Mucosa of descending colon (tissue), 3 donors: ENCODE measurements at regions not wholly inside any gene's neighbourhood (a gene's known extent, or its start where the extent isn't known, plus 50 kb on each side); places are given as distances from the start of the nearest gene placed in this dataset.

Source experiments
- ATAC-seq: fragments of 200-7000 bp; cut with Tn5 transposase; one replicate; pipeline ENCODE4 v1.9.1; 2020; ENCODE audit warnings: mild to moderate bottlenecking, moderate library complexity
- DNase-seq, 3 donors: peaks; one replicate each; pipeline ENCODE4 v3.0.0-alpha.2; 2020
- H3K36me3 ChIP-seq: fragments of 200-600 bp; one replicate; pipeline ENCODE4 v1.8.0; 2021; ENCODE audit warnings: low read depth, mild to moderate bottlenecking
- H3K4me1 ChIP-seq: fragments of 200-600 bp; one replicate; pipeline ENCODE4 v1.8.0; 2021; ENCODE audit warnings: low read depth, mild to moderate bottlenecking
- H3K4me3 ChIP-seq: fragments of 200-600 bp; one replicate; pipeline ENCODE4 v1.8.0; 2021; ENCODE audit warnings: mild to moderate bottlenecking
- H3K9me3 ChIP-seq: fragments of 200-600 bp; one replicate; pipeline ENCODE4 v1.8.0; 2021; ENCODE audit warnings: mild to moderate bottlenecking
- CTCF ChIP-seq: fragments of 200-600 bp; IDR thresholded peaks from one replicate; pipeline ENCODE4 v1.8.0; 2022; ENCODE audit warnings: antibody characterized with exemption, mild to moderate bottlenecking
- intact Hi-C, 2 donors: fragments of 100-400 bp; cut with DNase I in 1 of 2; cut with micrococcal nuclease in 1 of 2; formaldehyde crosslinking; loops; one replicate each; pipeline versions ENCODE4 v1.11.0 to v1.11.1; 2022; cut with DNase I, micrococcal nuclease
- donor health status: DM: no; HTN: no; CAD: no; lungs with moderate emphysema.
- donor health status: DM: no; HTN: no; CAD: no.
- donor health status: DM: no; HTN: yes; CAD: no.

GRCh38 chr11:130808541-130808940 is 107.7 kb downstream of the SNX19 start:
- Histone ChIP-seq H3K4me1 (no peaks in the 10 kb centered on the region), H3K9me3 (no peaks in the 10 kb centered on the region), H3K4me3 (no peak overlapping the region), H3K36me3 (no peaks in the 10 kb centered on the region)
- intact Hi-C loops: no loop called here
- no peak for DNase-seq
- no peak for TF ChIP-seq CTCF
- no peak for ATAC-seq

- no peaks in the 10 kb centered on the region for H3K36me3 ChIP-seq
Measured at GRCh38 chr11:130813196-130813595, 103.1 kb downstream of the SNX19 start.

GRCh38 chr11:130813638-130814037 is 102.6 kb downstream of the SNX19 start:
- no peak overlapping the region for H3K4me3 ChIP-seq
- ATAC-seq (no peak), DNase-seq (no peak)
- no peaks in the 10 kb centered on the region for H3K4me1 ChIP-seq
- TF ChIP-seq CTCF: no peak
- H3K9me3 ChIP-seq: no peaks in the 10 kb centered on the region
- intact Hi-C loops: no loop called here
- no peaks in the 10 kb centered on the region for H3K36me3 ChIP-seq

More at GRCh38 chr11:130813196-130813595, 103.1 kb downstream of the SNX19 start:
- ATAC-seq (no peak), DNase-seq (no peak)
- Histone ChIP-seq H3K4me3 (no peak overlapping the region), H3K4me1 (no peaks in the 10 kb centered on the region), H3K9me3 (no peaks in the 10 kb centered on the region)
- intact Hi-C loops: no loop called here
- no peak for TF ChIP-seq CTCF

GRCh38 chr11:130814440-130815096 is 101.7 kb downstream of the SNX19 start:
- intact Hi-C loops: no loop called here
- DNase-seq (no peak), ATAC-seq (no peak)
- Histone ChIP-seq H3K4me3 (no peak overlapping the region), H3K36me3 (no peaks in the 10 kb centered on the region), H3K9me3 (no peaks in the 10 kb centered on the region), H3K4me1 (no peaks in the 10 kb centered on the region)
- no peak for TF ChIP-seq CTCF

GRCh38 chr11:130815097-130815802 is 101.0 kb downstream of the SNX19 start:
- H3K9me3 ChIP-seq: no peaks in the 10 kb centered on the region
- no peak overlapping the region for H3K4me3 ChIP-seq
- H3K4me1 ChIP-seq: no peaks in the 10 kb centered on the region
- H3K36me3 ChIP-seq: no peaks in the 10 kb centered on the region
- DNase-seq (no peak), ATAC-seq (no peak)
- intact Hi-C loops: no loop called here
- no peak for TF ChIP-seq CTCF
